Epithelial cell of proximal tubule (primary cell): ENCODE measurements at regions not wholly inside any gene's neighbourhood (a gene's known extent, or its start where the extent isn't known, plus 50 kb on each side); places are given as distances from the start of the nearest gene placed in this dataset.
A peak's percentile ranks its signal among the peaks of the same experiment; 100 is the strongest.

Experiments used
- DNase-seq: peaks from one replicate; pipeline ENCODE4 v3.0.0-alpha.2; 2011; ENCODE audit warnings: low read depth
- H3K4me3 ChIP-seq: 2 replicates; pipeline ENCODE4 v1.5.1; 2011; ENCODE audit warnings: low read depth, mild to moderate bottlenecking, low read length
- CTCF ChIP-seq: conservative IDR thresholded peaks from 2 replicates; pipeline ENCODE4 v1.5.1; 2012; ENCODE audit warnings: low read depth, mild to moderate bottlenecking, low read length

GRCh38 chr1:55512466-55512865, 297.3 kb upstream of the USP24 start:
- no peak for TF ChIP-seq CTCF
- no peak overlapping the region for H3K4me3 ChIP-seq
- DNase-seq, result no peak

- no peak for DNase-seq
- TF ChIP-seq CTCF, result no peak
- H3K4me3 ChIP-seq, result no peak overlapping the region
These were observed 292.4 kb upstream of the USP24 start for GRCh38 chr1:55507578-55507931.

GRCh38 chr1:55506740-55507577, 291.8 kb upstream of the USP24 start:
- DNase-seq, result no peak
- H3K4me3 ChIP-seq, result no peak overlapping the region
- TF ChIP-seq CTCF, result no peak

GRCh38 chr1:55505326-55505725, 290.2 kb upstream of the USP24 start:
- H3K4me3 ChIP-seq, result no peak overlapping the region

GRCh38 chr1:55504306-55504731, 289.2 kb upstream of the USP24 start:
- peak; percentile 32 for DNase-seq
- no peak for TF ChIP-seq CTCF
- H3K4me3 ChIP-seq, result no peak overlapping the region

More at GRCh38 chr1:55505326-55505725, 290.2 kb upstream of the USP24 start:
- no peak for TF ChIP-seq CTCF
- DNase-seq, result no peak

- DNase-seq, result no peak
- no peak for TF ChIP-seq CTCF
- H3K4me3 ChIP-seq, result no peak overlapping the region
These were observed 288.6 kb upstream of the USP24 start for GRCh38 chr1:55503663-55504305.

GRCh38 chr1:55500601-55501000, 285.4 kb upstream of the USP24 start:
- no peak overlapping the region for H3K4me3 ChIP-seq
- DNase-seq, result no peak
- TF ChIP-seq CTCF, result no peak
